Osteoblast (primary cell): ENCODE measurements at regions not wholly inside any gene's neighbourhood (a gene's known extent, or its start where the extent isn't known, plus 50 kb on each side); places are given as distances from the start of the nearest gene placed in this dataset.

Experiments
- DNase-seq: peaks from one replicate; pipeline ENCODE4 v3.0.0; 2011; ENCODE audit warnings: low spot score, mixed read lengths; ENCODE audit not compliant: insufficient read length; ENCODE audit errors: missing footprints
- H2AFZ ChIP-seq: 2 replicates; pipeline ENCODE4 v1.6.0; 2011; ENCODE audit warnings: mild to moderate bottlenecking, low read length
- H3K27ac ChIP-seq: 2 replicates; pipeline ENCODE4 v1.5.1; 2011; ENCODE audit warnings: mild to moderate bottlenecking, low read depth, low read length, moderate library complexity
- H3K27me3 ChIP-seq: 2 replicates; pipeline ENCODE4 v1.6.0; 2012; ENCODE audit warnings: mild to moderate bottlenecking, control low read depth, inconsistent platforms, low read length, moderate library complexity; ENCODE audit not compliant: insufficient read depth
- H3K36me3 ChIP-seq: 2 replicates; pipeline ENCODE4 v1.5.1; 2011; ENCODE audit warnings: mild to moderate bottlenecking, low read length, control low read depth, moderate library complexity; ENCODE audit not compliant: insufficient read depth
- H3K4me1 ChIP-seq: 2 replicates; pipeline ENCODE4 v1.5.1; 2011; ENCODE audit warnings: mild to moderate bottlenecking, low read length, control low read depth, moderate library complexity; ENCODE audit not compliant: insufficient read depth
- H3K4me2 ChIP-seq: 2 replicates; pipeline ENCODE4 v1.6.0; 2011; ENCODE audit warnings: mild to moderate bottlenecking, low read length; ENCODE audit not compliant: insufficient read depth
- H3K4me3 ChIP-seq: fragments of 200-600 bp; sonication (generic); 3 replicates; pipeline ENCODE4 v1.5.1; 2012; ENCODE audit warnings: mild to moderate bottlenecking, low read length, inconsistent platforms; ENCODE audit not compliant: insufficient read depth
- H3K79me2 ChIP-seq: 2 replicates; pipeline ENCODE4 v1.6.0; 2012; ENCODE audit warnings: mild to moderate bottlenecking, low read length, control low read depth, inconsistent platforms; ENCODE audit not compliant: insufficient read depth
- H3K9me3 ChIP-seq: 2 replicates; pipeline ENCODE4 v1.5.1; 2011; ENCODE audit warnings: low read depth, low read length, control low read depth
- H4K20me1 ChIP-seq: 2 replicates; pipeline ENCODE4 v1.6.0; 2012; ENCODE audit warnings: mild to moderate bottlenecking, low read length, control low read depth; ENCODE audit not compliant: insufficient read depth
- TF ChIP-seq, protein P1 (sequence below): IDR thresholded peaks from 2 replicates; pipeline ENCODE4 v1.5.1; 2011; ENCODE audit warnings: mild to moderate bottlenecking, low read depth, low read length, moderate library complexity; ENCODE audit errors: extremely low read depth

DNA sequence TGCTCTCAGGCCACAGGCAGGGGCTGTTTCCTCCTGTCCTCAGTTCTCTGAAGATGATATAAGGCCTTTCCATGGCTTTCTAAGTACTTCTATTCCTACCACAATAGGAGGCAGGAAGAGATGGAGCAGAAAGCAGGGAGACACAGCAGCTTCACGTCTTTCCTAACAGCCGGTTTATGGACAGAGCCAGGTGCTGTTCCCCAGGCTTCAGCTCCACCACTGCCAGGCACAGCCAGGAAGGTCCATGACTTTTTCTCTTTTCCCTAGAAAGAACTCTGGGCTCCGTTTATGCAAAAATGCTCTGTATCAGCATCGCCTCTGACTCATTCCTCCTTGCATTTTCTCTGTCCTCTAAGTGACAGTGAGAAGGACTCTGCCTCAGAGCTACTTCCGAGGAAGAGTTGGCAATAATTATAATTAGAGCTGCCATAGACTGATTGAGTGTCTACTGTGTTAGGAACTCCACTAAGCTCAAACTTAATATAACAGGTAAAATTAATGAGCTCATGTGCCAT lies 478.5 kb downstream of the RASEF start:
- no peak overlapping the region for H3K4me2 ChIP-seq
- H4K20me1 ChIP-seq, result no peaks in the 10 kb centered on the region
- no peak overlapping the region for H3K27ac ChIP-seq
- no peak overlapping the region for H3K4me3 ChIP-seq
- no peaks in the 10 kb centered on the region for H3K9me3 ChIP-seq
- H3K27me3 ChIP-seq, result no peaks in the 10 kb centered on the region
- TF ChIP-seq, protein P1, sequence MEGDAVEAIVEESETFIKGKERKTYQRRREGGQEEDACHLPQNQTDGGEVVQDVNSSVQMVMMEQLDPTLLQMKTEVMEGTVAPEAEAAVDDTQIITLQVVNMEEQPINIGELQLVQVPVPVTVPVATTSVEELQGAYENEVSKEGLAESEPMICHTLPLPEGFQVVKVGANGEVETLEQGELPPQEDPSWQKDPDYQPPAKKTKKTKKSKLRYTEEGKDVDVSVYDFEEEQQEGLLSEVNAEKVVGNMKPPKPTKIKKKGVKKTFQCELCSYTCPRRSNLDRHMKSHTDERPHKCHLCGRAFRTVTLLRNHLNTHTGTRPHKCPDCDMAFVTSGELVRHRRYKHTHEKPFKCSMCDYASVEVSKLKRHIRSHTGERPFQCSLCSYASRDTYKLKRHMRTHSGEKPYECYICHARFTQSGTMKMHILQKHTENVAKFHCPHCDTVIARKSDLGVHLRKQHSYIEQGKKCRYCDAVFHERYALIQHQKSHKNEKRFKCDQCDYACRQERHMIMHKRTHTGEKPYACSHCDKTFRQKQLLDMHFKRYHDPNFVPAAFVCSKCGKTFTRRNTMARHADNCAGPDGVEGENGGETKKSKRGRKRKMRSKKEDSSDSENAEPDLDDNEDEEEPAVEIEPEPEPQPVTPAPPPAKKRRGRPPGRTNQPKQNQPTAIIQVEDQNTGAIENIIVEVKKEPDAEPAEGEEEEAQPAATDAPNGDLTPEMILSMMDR, result no peak
- H3K79me2 ChIP-seq, result no peaks in the 10 kb centered on the region
- peak; percentile 22 for DNase-seq
- H3K4me1 ChIP-seq, result no peaks in the 10 kb centered on the region
- no peak overlapping the region for H2AFZ ChIP-seq
- no peaks in the 10 kb centered on the region for H3K36me3 ChIP-seq

DNA sequence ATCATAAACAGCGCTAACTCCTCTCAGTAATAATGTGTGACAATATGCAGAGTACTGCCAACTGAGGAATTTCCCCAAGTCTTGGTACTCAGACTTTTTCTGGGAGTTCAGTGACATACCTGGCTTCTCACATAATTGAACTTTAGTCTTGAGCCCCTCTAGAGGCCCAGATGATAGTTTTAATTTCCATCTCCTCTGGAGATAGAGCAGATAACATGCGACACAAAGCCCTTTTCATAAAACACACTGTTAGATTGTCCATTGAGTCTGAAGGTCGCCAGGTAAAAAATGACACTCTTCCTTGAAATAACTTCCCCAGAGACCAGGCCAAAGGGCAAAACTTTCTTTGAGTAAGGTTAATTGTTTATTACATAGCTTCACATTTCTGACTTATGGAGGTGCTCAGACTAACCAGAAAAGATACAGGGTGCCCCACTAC lies 476.0 kb downstream of the RASEF start:
- Histone ChIP-seq H4K20me1 (no peaks in the 10 kb centered on the region), H3K4me2 (no peak overlapping the region), H3K27me3 (no peaks in the 10 kb centered on the region), H3K4me3 (no peak overlapping the region), H3K4me1 (no peaks in the 10 kb centered on the region), H3K79me2 (no peaks in the 10 kb centered on the region), H3K27ac (no peak overlapping the region), H2AFZ (no peak overlapping the region), H3K36me3 (no peaks in the 10 kb centered on the region), H3K9me3 (no peaks in the 10 kb centered on the region)
- DNase-seq, result no peak
- TF ChIP-seq, protein P1, result no peak

DNA sequence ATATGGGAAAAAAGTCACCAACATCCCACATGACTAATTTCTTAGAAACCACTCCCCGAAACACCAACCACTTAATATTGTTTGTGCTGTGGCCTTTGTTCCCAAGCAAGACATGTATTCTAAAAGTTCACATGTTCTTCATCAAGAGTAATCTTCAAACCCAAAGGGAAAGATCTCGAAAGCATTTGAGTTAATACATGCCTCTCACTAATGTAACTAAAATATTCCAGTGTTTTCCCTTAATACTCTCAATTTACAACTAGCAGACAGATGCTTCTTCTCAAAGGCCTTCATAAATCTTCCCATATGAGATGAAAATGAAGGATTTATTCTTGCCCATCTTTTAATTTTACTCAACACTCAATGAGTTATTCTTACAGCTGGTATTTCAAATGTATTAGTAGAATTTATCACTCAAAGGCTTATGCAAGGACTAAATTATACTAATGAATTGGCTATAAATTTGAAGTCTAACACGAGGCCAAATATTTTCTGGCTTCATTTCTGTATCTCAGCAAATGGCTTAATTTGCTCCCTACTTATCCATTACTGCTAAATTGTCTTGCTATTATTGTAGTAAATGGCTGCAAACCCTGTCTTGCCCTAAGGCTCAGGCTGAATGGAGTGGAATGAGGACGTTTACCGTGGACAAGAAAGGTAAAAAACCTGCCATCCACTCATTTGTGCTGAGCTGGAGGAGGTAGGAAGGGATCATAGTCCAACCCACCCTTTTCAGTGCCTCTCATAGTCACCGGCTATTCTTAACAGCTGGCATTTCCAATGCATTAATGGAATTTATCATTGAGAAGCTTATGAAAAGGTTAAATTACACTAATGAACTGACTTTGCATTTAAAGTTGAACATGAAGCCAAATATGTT lies 474.4 kb downstream of the RASEF start:
- Histone ChIP-seq H3K4me2 (no peak overlapping the region), H2AFZ (no peak overlapping the region), H3K27me3 (no peaks in the 10 kb centered on the region), H3K79me2 (no peaks in the 10 kb centered on the region), H3K4me3 (no peak overlapping the region), H3K9me3 (no peaks in the 10 kb centered on the region), H3K4me1 (no peaks in the 10 kb centered on the region), H3K27ac (no peak overlapping the region), H4K20me1 (no peaks in the 10 kb centered on the region), H3K36me3 (no peaks in the 10 kb centered on the region)
- no peak for DNase-seq
- TF ChIP-seq, protein P1, result no peak

DNA sequence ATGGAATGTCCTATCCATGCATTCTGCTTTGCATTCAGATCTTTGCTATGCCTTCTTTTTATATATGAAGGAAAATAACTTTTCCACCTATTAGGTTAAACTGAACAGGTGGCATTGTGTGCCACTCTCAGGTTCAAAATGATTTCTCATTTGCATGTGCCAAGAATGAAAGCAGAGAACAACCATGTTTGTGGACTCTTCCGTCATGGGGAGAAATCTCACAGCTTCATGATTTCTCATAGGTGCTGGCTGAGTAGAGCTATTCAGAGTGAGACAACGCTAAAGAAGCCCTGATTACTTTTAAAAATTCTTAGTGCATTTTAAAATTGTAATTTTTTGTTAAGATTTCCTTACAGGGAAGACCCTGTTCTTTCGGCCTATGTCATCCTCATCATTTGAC lies 472.1 kb downstream of the RASEF start:
- Histone ChIP-seq H3K4me1 (no peaks in the 10 kb centered on the region), H3K4me3 (no peak overlapping the region), H4K20me1 (no peaks in the 10 kb centered on the region), H3K79me2 (no peaks in the 10 kb centered on the region), H3K4me2 (no peak overlapping the region), H2AFZ (no peak overlapping the region), H3K36me3 (no peaks in the 10 kb centered on the region), H3K9me3 (no peaks in the 10 kb centered on the region), H3K27me3 (no peaks in the 10 kb centered on the region), H3K27ac (no peak overlapping the region)
- DNase-seq, result no peak
- TF ChIP-seq, protein P1, result no peak
